K562 (cell line): ENCODE measurements at regions not wholly inside any gene's neighbourhood (a gene's known extent, or its start where the extent isn't known, plus 50 kb on each side); places are given as distances from the start of the nearest gene placed in this dataset.

Source experiments
- ARHGAP35 ChIP-seq: fragments of 450-650 bp; IDR thresholded peaks from 2 replicates; pipeline ENCODE4 v1.6.1; 2018; ENCODE audit not compliant: partially characterized antibody
- ESRRB ChIP-seq: fragments of 250-450 bp; sonication (Bioruptor Pico); IDR thresholded peaks from 2 replicates; pipeline ENCODE4 v1.5.0; 2020; ENCODE audit warnings: mild to moderate bottlenecking, moderate library complexity, borderline replicate concordance
- TF ChIP-seq, protein P1 (sequence below): fragments of 450-650 bp; IDR thresholded peaks from 2 replicates; pipeline ENCODE4 v1.6.1; 2016; ENCODE audit warnings: mild to moderate bottlenecking, moderate library complexity

DNA sequence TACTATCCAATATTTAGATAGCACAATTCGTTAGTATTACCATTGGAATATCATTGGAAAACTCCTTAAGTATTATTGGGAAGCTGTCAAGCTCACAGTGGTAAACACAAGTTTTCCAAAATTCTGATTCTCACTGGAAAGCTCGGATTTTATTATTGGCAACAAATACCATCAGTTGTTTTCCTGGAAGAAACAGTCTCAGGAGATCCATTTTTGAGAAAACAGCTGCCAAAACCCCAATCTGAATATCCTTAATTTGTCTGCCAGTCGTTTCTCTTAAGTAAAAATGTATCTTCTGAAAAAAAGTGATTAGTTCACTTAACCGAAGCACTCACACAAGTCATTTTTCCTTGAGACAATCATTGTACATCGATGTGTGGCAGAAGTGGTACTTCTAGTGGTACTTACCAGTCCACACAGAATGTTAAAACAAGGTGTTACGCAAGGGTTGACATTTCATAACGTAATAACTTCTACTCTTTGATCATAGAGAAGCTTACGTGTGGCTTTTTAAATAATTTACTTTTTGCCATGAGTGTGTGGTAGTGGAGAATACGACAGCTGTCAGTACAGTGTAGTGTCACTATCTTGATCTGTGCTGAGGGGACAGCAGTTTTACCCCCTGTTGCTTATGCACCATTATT is 74.9 kb downstream of the FAM43A start (continued):
- TF ChIP-seq, protein P1, sequence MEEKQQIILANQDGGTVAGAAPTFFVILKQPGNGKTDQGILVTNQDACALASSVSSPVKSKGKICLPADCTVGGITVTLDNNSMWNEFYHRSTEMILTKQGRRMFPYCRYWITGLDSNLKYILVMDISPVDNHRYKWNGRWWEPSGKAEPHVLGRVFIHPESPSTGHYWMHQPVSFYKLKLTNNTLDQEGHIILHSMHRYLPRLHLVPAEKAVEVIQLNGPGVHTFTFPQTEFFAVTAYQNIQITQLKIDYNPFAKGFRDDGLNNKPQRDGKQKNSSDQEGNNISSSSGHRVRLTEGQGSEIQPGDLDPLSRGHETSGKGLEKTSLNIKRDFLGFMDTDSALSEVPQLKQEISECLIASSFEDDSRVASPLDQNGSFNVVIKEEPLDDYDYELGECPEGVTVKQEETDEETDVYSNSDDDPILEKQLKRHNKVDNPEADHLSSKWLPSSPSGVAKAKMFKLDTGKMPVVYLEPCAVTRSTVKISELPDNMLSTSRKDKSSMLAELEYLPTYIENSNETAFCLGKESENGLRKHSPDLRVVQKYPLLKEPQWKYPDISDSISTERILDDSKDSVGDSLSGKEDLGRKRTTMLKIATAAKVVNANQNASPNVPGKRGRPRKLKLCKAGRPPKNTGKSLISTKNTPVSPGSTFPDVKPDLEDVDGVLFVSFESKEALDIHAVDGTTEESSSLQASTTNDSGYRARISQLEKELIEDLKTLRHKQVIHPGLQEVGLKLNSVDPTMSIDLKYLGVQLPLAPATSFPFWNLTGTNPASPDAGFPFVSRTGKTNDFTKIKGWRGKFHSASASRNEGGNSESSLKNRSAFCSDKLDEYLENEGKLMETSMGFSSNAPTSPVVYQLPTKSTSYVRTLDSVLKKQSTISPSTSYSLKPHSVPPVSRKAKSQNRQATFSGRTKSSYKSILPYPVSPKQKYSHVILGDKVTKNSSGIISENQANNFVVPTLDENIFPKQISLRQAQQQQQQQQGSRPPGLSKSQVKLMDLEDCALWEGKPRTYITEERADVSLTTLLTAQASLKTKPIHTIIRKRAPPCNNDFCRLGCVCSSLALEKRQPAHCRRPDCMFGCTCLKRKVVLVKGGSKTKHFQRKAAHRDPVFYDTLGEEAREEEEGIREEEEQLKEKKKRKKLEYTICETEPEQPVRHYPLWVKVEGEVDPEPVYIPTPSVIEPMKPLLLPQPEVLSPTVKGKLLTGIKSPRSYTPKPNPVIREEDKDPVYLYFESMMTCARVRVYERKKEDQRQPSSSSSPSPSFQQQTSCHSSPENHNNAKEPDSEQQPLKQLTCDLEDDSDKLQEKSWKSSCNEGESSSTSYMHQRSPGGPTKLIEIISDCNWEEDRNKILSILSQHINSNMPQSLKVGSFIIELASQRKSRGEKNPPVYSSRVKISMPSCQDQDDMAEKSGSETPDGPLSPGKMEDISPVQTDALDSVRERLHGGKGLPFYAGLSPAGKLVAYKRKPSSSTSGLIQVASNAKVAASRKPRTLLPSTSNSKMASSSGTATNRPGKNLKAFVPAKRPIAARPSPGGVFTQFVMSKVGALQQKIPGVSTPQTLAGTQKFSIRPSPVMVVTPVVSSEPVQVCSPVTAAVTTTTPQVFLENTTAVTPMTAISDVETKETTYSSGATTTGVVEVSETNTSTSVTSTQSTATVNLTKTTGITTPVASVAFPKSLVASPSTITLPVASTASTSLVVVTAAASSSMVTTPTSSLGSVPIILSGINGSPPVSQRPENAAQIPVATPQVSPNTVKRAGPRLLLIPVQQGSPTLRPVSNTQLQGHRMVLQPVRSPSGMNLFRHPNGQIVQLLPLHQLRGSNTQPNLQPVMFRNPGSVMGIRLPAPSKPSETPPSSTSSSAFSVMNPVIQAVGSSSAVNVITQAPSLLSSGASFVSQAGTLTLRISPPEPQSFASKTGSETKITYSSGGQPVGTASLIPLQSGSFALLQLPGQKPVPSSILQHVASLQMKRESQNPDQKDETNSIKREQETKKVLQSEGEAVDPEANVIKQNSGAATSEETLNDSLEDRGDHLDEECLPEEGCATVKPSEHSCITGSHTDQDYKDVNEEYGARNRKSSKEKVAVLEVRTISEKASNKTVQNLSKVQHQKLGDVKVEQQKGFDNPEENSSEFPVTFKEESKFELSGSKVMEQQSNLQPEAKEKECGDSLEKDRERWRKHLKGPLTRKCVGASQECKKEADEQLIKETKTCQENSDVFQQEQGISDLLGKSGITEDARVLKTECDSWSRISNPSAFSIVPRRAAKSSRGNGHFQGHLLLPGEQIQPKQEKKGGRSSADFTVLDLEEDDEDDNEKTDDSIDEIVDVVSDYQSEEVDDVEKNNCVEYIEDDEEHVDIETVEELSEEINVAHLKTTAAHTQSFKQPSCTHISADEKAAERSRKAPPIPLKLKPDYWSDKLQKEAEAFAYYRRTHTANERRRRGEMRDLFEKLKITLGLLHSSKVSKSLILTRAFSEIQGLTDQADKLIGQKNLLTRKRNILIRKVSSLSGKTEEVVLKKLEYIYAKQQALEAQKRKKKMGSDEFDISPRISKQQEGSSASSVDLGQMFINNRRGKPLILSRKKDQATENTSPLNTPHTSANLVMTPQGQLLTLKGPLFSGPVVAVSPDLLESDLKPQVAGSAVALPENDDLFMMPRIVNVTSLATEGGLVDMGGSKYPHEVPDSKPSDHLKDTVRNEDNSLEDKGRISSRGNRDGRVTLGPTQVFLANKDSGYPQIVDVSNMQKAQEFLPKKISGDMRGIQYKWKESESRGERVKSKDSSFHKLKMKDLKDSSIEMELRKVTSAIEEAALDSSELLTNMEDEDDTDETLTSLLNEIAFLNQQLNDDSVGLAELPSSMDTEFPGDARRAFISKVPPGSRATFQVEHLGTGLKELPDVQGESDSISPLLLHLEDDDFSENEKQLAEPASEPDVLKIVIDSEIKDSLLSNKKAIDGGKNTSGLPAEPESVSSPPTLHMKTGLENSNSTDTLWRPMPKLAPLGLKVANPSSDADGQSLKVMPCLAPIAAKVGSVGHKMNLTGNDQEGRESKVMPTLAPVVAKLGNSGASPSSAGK = no peak
- TF ChIP-seq ESRRB (CRISPR knock-in tag) (no peak), ARHGAP35 (no peak)
